CMK (cell line): ENCODE measurements at regions not wholly inside any gene's neighbourhood (a gene's known extent, or its start where the extent isn't known, plus 50 kb on each side); places are given as distances from the start of the nearest gene placed in this dataset.
"Not testable (repeated sequence)": the region's sequence is repeated elsewhere in the genome, so short reads cannot be mapped to it uniquely, and the experiment has no call there.

ENCODE experiments used
- DNase-seq: peaks from one replicate; pipeline ENCODE4 v3.0.0-alpha.2; 2010; ENCODE audit warnings: low read depth

DNA sequence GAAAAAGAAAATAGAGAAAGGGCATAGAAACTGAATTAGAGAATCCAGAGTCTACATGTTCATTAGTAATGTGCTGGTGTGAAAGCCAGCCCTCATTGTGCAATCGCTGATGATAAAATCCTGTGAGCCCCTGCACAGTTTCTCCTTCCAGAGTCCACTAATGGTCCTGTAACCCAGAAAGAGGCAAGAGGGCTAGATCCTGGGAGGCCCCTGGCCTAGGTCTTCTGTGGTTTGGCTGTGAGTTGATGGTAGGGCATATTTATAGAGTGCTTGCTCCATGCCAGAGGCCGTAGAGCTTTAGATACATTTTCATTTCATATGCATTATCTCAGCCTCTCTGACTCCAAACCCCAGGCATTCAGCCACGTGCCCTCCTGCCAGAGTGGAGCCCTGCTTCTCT lies 94.9 kb upstream of the MTHFD1L start:
- no peak for DNase-seq

GRCh38 chr6:150773969-150774368 lies 91.5 kb upstream of the MTHFD1L start:
- no peak for DNase-seq

DNA sequence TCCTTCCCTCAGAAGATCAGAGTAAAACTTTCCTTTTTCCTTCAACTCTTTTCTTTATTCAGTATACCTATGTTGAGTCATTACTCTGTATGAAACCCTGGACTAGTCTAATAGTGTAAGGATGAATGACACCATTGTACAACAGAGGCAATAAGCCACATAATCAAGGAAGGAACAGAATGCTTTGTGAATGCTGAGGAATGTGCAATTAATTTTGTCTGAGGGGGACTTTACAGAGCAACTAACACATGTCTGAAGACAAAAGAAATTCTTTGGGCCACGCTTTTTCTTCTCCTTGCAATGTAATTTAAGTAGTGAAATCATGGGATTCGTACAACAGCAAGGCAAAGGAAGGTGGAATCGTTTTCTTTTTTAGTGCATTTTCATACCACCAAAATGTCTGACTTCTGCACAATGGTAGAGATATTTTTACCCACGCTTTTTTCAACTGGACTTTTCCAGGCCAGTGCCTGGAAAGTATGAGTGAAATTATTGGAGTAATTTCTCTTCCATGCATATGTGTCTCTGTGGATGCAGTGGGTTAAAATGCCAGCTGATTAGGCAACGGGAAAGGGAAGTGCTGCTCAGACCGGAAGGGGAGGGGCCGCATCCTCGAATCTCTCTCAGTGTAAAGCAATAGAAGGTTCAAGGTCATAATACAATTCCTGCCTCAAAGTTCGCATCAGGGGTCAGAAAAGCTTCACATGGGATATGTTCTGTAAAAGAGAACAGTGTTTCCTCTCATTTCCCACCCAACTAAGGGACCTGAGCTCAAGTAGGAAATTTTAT lies 89.9 kb upstream of the MTHFD1L start:
- peak; percentile 24 for DNase-seq

GRCh38 chr6:150777736-150778135 lies 87.8 kb upstream of the MTHFD1L start:
- no peak for DNase-seq

GRCh38 chr6:150783813-150784212 lies 81.7 kb upstream of the MTHFD1L start:
- DNase-seq, result no peak

DNA sequence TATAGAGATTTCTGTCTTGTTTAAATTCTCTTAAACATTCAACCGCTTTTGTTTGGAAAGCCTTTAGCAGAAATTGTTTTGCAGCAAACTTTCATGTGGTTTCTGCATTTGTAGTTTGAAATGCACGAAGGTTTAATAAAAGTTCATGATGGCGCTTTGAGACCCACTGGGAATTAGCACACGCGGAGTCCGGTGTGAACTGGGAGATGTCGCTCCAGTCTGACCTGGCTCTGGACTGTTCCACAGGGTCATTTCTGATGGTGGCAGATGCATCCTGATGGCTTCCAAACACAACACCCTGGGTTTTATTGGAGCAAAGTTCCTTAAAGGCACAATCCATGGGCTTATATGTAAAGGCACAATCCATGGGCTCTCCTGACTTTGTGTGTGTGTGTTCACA lies 78.1 kb upstream of the MTHFD1L start:
- DNase-seq, result no peak

GRCh38 chr6:150788089-150788488 lies 77.4 kb upstream of the MTHFD1L start:
- no peak for DNase-seq

DNA sequence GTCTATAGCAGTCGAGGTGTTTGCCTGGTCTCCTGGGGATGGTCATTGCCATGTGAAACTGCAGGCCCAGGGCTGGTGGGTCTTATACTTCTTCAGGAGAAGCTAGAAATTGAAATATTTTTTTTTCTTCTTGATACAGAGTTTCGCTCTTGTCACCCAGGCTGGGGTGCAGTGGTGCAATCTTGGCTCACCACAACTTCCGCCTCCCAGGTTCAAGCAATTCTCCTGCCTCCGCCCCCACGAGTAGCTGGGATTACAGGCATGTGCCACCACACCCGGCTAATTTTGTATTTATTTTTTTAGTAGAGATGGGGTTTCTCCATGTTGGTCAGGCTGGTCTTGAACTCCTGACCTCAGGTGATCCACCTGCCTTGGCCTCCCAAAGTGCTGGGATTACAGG lies 75.6 kb upstream of the MTHFD1L start:
- DNase-seq, result not testable (repeated sequence)

DNA sequence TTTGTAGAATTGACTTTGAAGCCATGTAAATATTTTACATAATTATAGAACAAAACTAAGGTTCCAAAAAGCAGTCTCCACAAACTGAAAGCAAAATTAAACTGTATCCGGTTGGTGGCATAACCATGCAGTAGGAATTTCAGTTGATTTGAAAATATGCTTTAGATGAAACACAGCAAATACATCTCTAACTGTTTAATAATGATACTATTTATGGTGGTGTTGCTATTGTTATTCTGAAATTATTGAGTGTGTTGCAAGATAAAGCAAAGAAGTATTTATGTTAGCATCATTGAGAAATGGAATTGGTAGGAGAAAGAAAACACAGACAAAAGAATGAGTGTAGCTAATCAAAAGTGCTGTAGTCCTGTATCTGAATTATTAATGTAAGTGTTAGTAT lies 73.8 kb upstream of the MTHFD1L start:
- DNase-seq, result no peak

DNA sequence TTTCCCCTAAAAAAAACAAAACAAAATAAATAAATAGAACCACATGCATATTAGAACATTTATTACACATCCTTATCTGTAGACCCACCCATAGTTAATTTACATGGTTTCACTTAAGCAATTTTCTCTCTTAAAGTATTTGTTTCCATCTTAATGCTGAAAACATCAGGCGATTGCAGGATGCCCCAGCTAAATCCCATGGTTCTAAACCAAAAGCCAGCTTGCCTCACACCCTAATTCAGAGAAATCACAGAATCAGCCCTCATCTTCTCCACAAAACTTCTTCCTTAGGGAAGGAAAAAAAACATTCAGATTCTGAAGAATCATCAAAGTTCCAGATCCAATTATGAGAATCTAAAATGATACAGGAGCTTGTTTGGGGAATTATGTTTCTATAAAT lies 67.6 kb upstream of the MTHFD1L start:
- no peak for DNase-seq

GRCh38 chr6:150799276-150799805 lies 66.2 kb upstream of the MTHFD1L start:
- DNase-seq, result no peak

GRCh38 chr6:150800674-150801314 lies 64.7 kb upstream of the MTHFD1L start:
- DNase-seq, result no peak

DNA sequence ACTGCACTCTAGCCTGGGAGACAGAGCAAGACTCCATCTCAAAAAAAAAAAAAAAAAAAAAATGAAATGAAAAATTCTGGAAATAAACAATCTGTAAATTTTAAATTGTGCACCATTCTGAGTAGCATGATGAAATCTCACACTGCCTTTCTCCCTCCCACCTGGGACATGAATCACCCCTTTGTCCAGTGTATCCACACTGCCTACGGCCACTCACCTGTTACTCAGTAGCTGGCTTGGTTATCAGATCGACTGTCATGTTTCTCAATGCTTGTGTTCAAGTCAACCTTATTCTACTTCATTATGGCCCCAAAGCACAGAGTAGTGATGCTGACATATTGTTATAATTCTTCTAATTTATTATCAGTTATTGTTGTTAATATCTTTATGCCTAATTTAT lies 58.7 kb upstream of the MTHFD1L start:
- DNase-seq, result no peak

DNA sequence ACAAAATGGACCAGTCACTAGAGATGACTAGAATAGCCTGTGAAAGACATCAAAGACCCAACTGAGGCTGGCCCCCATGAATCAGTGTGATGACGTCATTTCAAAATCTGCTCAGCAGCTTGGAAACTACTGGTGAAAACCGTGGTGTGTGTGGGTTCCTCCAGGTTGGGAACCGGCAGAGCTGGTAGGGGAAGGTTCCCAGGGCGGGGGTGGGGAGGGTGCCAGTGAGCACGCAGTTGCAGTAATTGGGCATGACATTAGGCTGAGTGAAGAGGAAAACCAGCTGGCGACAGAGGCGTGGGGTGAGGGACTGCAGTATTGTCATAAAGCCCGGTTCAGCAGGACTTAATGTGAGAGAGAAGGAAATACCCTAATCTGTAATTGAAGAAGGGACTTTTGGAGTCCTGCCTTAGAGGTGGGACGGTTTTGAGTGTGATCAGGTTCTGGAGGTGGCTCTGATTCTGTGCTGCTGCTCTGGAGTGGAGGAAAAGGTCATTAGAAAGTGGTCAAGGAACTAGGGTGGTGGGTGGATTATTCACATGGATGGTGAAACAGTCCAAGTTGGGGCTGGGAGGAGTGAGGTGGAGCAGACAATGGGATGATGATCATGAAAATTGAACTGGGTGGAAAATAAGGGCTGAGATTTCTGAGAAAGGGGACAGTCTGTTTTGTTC lies 52.0 kb upstream of the MTHFD1L start:
- no peak for DNase-seq

GRCh38 chr6:150813993-150814359 lies 51.5 kb upstream of the MTHFD1L start:
- DNase-seq, result no peak
